ENCODE measurements at regions not wholly inside any gene's neighbourhood (a gene's known extent, or its start where the extent isn't known, plus 50 kb on each side); places are given as distances from the start of the nearest gene placed in this dataset.
"Not testable (repeated sequence)": the region's sequence is repeated elsewhere in the genome, so short reads cannot be mapped to it uniquely, and the experiment has no call there.

- DNase-seq = no peak
Measured at GRCh38 chr13:110044551-110045111, 258.2 kb upstream of the IRS2 start.

- no peak for DNase-seq
Measured at GRCh38 chr13:110042253-110042950, 256.0 kb upstream of the IRS2 start.

GRCh38 chr13:110041638-110042037 is 255.3 kb upstream of the IRS2 start:
- not testable (repeated sequence) for DNase-seq

- no peak for DNase-seq
Measured at GRCh38 chr13:110037925-110038573, 251.7 kb upstream of the IRS2 start.

- DNase-seq = no peak
Measured at GRCh38 chr13:110036060-110036459, 249.7 kb upstream of the IRS2 start.

GRCh38 chr13:110034031-110034549 is 247.7 kb upstream of the IRS2 start:
- no peak for DNase-seq

- DNase-seq = no peak
Measured at GRCh38 chr13:110032969-110033368, 246.6 kb upstream of the IRS2 start.

GRCh38 chr13:110030394-110030928 is 244.1 kb upstream of the IRS2 start:
- DNase-seq = no peak

GRCh38 chr13:110028838-110029621 is 242.6 kb upstream of the IRS2 start:
- DNase-seq = no peak

- no peak for DNase-seq
Measured at GRCh38 chr13:110028311-110028710, 241.9 kb upstream of the IRS2 start.

- DNase-seq = no peak
Measured at GRCh38 chr13:110027470-110028240, 241.3 kb upstream of the IRS2 start.

- no peak for DNase-seq
Measured at GRCh38 chr13:110024645-110024980, 238.2 kb upstream of the IRS2 start.

GRCh38 chr13:110023729-110024644 is 237.6 kb upstream of the IRS2 start:
- DNase-seq = peak; percentile 3

GRCh38 chr13:110018009-110018408 is 231.6 kb upstream of the IRS2 start:
- DNase-seq = no peak

GRCh38 chr13:110017379-110017778 is 231.0 kb upstream of the IRS2 start:
- DNase-seq = no peak

GRCh38 chr13:110015253-110015652 is 228.9 kb upstream of the IRS2 start:
- DNase-seq = no peak

- DNase-seq = no peak
Measured at GRCh38 chr13:110014719-110015118, 228.3 kb upstream of the IRS2 start.

- no peak for DNase-seq
Measured at GRCh38 chr13:110012102-110012739, 225.8 kb upstream of the IRS2 start.

- no peak for DNase-seq
Measured at GRCh38 chr13:110010404-110011138, 224.2 kb upstream of the IRS2 start.

- no peak for DNase-seq
Measured at GRCh38 chr13:110008816-110009215, 222.4 kb upstream of the IRS2 start.

Measured in NCI-H2171 treated with DMSO at 0.1 percent for 48 hours (cell line).